ENCODE measurements at regions not wholly inside any gene's neighbourhood (a gene's known extent, or its start where the extent isn't known, plus 50 kb on each side); places are given as distances from the start of the nearest gene placed in this dataset.
A peak's percentile ranks its signal among the peaks of the same experiment; 100 is the strongest.

DNA sequence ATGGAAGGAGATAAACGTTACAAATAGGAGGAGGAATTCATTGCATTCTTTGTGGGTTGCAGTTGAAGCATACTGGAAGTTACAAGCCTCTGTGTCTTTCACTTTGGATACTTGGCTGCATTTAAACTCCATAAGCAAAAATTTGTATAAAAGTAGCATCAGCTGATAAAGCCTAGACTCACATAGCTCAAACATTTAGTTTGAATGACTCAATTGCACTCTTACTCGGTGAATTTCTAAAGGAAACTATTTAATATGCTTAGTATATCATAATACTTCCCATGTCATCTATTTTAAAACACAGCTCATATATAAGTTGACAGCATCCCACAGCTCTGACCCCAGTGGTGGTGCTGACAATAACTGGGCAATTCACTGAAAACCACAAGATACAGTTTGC, 596.6 kb upstream of the ZNF608 start:
- no peak overlapping the region for H3K27ac ChIP-seq (ENCODE audit: low read depth in 1 of 2, low read length in 1 of 2)
- TF ChIP-seq, protein P1, sequence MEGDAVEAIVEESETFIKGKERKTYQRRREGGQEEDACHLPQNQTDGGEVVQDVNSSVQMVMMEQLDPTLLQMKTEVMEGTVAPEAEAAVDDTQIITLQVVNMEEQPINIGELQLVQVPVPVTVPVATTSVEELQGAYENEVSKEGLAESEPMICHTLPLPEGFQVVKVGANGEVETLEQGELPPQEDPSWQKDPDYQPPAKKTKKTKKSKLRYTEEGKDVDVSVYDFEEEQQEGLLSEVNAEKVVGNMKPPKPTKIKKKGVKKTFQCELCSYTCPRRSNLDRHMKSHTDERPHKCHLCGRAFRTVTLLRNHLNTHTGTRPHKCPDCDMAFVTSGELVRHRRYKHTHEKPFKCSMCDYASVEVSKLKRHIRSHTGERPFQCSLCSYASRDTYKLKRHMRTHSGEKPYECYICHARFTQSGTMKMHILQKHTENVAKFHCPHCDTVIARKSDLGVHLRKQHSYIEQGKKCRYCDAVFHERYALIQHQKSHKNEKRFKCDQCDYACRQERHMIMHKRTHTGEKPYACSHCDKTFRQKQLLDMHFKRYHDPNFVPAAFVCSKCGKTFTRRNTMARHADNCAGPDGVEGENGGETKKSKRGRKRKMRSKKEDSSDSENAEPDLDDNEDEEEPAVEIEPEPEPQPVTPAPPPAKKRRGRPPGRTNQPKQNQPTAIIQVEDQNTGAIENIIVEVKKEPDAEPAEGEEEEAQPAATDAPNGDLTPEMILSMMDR (IDR thresholded peaks at IDR 0.05; ENCODE audit: control extremely low read depth, extremely low read depth) = no peak
- WGBS, 2 donors = 57 to 76% methylated on average over 2 of the region's 2 CpGs
- peaks cover 0 to 27% (median under 1%) of the 10 kb centered on the region in 5 donors for H3K4me1 ChIP-seq (ENCODE audit: control insufficient read depth in 5 of 5, insufficient read depth in 5 of 5, low read length in 5 of 5)
- H3K9ac ChIP-seq (ENCODE audit: insufficient read depth in 1 of 2, low read length in 2 of 2) = no peak overlapping the region
- no peak overlapping the region for H3K4me3 ChIP-seq
- no peaks in the 10 kb centered on the region for H3K27me3 ChIP-seq (ENCODE audit: control insufficient read depth in 3 of 3, insufficient read depth in 3 of 3, low read length in 2 of 3)
- H3K36me3 ChIP-seq (ENCODE audit: control insufficient read depth in 4 of 4, insufficient read depth in 4 of 4, low read length in 4 of 4) = no peaks in the 10 kb centered on the region
- ATAC-seq (ENCODE audit: insufficient read depth, low FRiP score) (no peak), DNase-seq (peak in 2 of 3 donors; percentile 21 to 45)
- H3K9me3 ChIP-seq (ENCODE audit: control insufficient read depth in 4 of 4, insufficient read depth in 3 of 4, low read length in 3 of 4) = no peaks in the 10 kb centered on the region

GRCh38 chr5:125346316-125346715, 599.9 kb upstream of the ZNF608 start:
- no peak overlapping the region for H3K4me3 ChIP-seq
- 95 to 96% methylated on average over 5 of the region's 5 CpGs for WGBS, 2 donors
- H3K36me3 ChIP-seq (ENCODE audit: control insufficient read depth in 4 of 4, insufficient read depth in 4 of 4, low read length in 4 of 4) = no peaks in the 10 kb centered on the region
- H3K27ac ChIP-seq (ENCODE audit: low read depth in 1 of 2, low read length in 1 of 2) = no peak overlapping the region
- TF ChIP-seq, protein P1 (IDR thresholded peaks at IDR 0.05; ENCODE audit: control extremely low read depth, extremely low read depth) = no peak
- no peak for DNase-seq
- no peak for ATAC-seq (ENCODE audit: insufficient read depth, low FRiP score)
- no peaks in the 10 kb centered on the region for H3K27me3 ChIP-seq (ENCODE audit: control insufficient read depth in 3 of 3, insufficient read depth in 3 of 3, low read length in 2 of 3)
- no peaks in the 10 kb centered on the region for H3K9me3 ChIP-seq (ENCODE audit: control insufficient read depth in 4 of 4, insufficient read depth in 3 of 4, low read length in 3 of 4)
- H3K4me1 ChIP-seq (ENCODE audit: control insufficient read depth in 5 of 5, insufficient read depth in 5 of 5, low read length in 5 of 5) = peaks cover 2 to 44% (median 11%) of the 10 kb centered on the region in 5 donors
- no peak overlapping the region for H3K9ac ChIP-seq (ENCODE audit: insufficient read depth in 1 of 2, low read length in 2 of 2)

DNA sequence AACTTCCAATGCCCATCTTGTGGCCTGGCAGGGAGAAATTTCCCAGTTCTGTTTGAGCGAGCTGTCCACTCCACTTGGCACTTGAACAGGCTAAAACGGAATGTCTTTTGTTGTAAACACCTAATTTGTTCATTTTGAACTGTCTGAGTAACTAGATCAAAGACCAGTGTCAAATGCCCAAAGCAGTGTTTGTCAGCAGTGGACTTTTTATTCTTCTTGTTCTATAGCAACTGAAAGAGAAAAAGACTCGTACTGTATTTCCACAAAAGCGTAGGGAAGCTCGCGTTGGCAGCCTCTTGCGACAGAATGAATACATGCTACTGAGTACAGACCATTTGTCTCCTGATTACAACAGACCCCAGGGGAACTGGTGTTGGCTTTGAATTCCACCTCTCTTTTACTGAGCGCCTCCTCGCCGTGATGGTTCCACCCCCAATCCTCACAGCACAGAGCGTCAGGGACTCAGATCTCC, 601.8 kb upstream of the ZNF608 start:
- no peak for ATAC-seq (ENCODE audit: insufficient read depth, low FRiP score)
- H3K9ac ChIP-seq (ENCODE audit: insufficient read depth in 1 of 2, low read length in 2 of 2) = peak overlapping the region in 1 of 2 donors; percentile 4
- no peak overlapping the region for H3K27ac ChIP-seq (ENCODE audit: low read depth in 1 of 2, low read length in 1 of 2)
- no peaks in the 10 kb centered on the region for H3K9me3 ChIP-seq (ENCODE audit: control insufficient read depth in 4 of 4, insufficient read depth in 3 of 4, low read length in 3 of 4)
- no peaks in the 10 kb centered on the region for H3K27me3 ChIP-seq (ENCODE audit: control insufficient read depth in 3 of 3, insufficient read depth in 3 of 3, low read length in 2 of 3)
- no peak overlapping the region for H3K4me3 ChIP-seq
- TF ChIP-seq, protein P1 (IDR thresholded peaks at IDR 0.05; ENCODE audit: control extremely low read depth, extremely low read depth) = no peak
- H3K4me1 ChIP-seq (ENCODE audit: control insufficient read depth in 5 of 5, insufficient read depth in 5 of 5, low read length in 5 of 5) = peaks cover 2 to 37% (median 11%) of the 10 kb centered on the region in 5 donors
- no peaks in the 10 kb centered on the region for H3K36me3 ChIP-seq (ENCODE audit: control insufficient read depth in 4 of 4, insufficient read depth in 4 of 4, low read length in 4 of 4)
- WGBS, 2 donors = 44 to 71% methylated on average over 11 of the region's 11 CpGs
- peak; percentile 82 to 93 (median 92) for DNase-seq

Data from lung (tissue), 11 donors.